Upper lobe of left lung (tissue), 4 donors: ENCODE measurements at regions not wholly inside any gene's neighbourhood (a gene's known extent, or its start where the extent isn't known, plus 50 kb on each side); places are given as distances from the start of the nearest gene placed in this dataset.

Experiments used
- CTCF ChIP-seq, 6 experiments: fragments of 450-650 bp in 4 of 6; fragments of 200-600 bp in 2 of 6; sonication (generic) in 2 of 6; IDR thresholded peaks; one replicate each; pipeline ENCODE4 v1.5.1; 2016 to 2019; ENCODE audit warnings: antibody characterized with exemption in 6 of 6
- POLR2A ChIP-seq, 4 donors: fragments of 450-650 bp; IDR thresholded peaks; one replicate each; pipeline ENCODE4 v1.5.1; 2016 to 2017; ENCODE audit warnings: antibody characterized with exemption in 4 of 4, mild to moderate bottlenecking in 2 of 4

GRCh38 chrX:109871121-109871888, 131.6 kb upstream of the TMEM164 start:
- TF ChIP-seq CTCF (IDR thresholded peaks at IDR 0.05) (no peak), POLR2A (IDR thresholded peaks at IDR 0.05) (no peak)
